Activated CD4-positive, alpha-beta T cell treated with anti-CD3 and anti-CD28 coated beads for 48 hours (primary cell): ENCODE measurements at regions not wholly inside any gene's neighbourhood (a gene's known extent, or its start where the extent isn't known, plus 50 kb on each side); places are given as distances from the start of the nearest gene placed in this dataset.
"Not testable (repeated sequence)": the region's sequence is repeated elsewhere in the genome, so short reads cannot be mapped to it uniquely, and the experiment has no call there.

Experiments used
- DNase-seq: peaks from one replicate; pipeline ENCODE4 v3.0.0-alpha.2; 2020

- DNase-seq: no peak
Observed at GRCh38 chr6:92479831-92480230, 939.5 kb downstream of the EPHA7 start.

- no peak for DNase-seq
Observed at GRCh38 chr6:92473056-92473455, 946.3 kb downstream of the EPHA7 start.

- no peak for DNase-seq
Observed at GRCh38 chr6:92469186-92469828, 950.1 kb downstream of the EPHA7 start.

- DNase-seq: no peak
Observed at GRCh38 chr6:92468066-92468465, 951.3 kb downstream of the EPHA7 start.

GRCh38 chr6:92460133-92460532 lies 959.2 kb downstream of the EPHA7 start:
- DNase-seq: no peak

- no peak for DNase-seq
Observed at GRCh38 chr6:92459606-92460005, 959.8 kb downstream of the EPHA7 start.

- no peak for DNase-seq
Observed at GRCh38 chr6:92446052-92446451, 973.3 kb downstream of the EPHA7 start.

GRCh38 chr6:92433911-92434310 lies 985.4 kb downstream of the EPHA7 start:
- DNase-seq: no peak

- no peak for DNase-seq
Observed at GRCh38 chr6:92431502-92431901, 987.9 kb downstream of the EPHA7 start.

- no peak for DNase-seq
Observed at GRCh38 chr6:92428448-92428847, 990.9 kb downstream of the EPHA7 start.

GRCh38 chr6:92427453-92427852 lies 991.9 kb downstream of the EPHA7 start:
- DNase-seq: no peak

- no peak for DNase-seq
Observed at GRCh38 chr6:92415656-92416055, 1003.7 kb downstream of the EPHA7 start.

- DNase-seq: no peak
Observed at GRCh38 chr6:92408350-92408749, 1011.0 kb downstream of the EPHA7 start.

GRCh38 chr6:92404281-92404680 lies 1015.1 kb downstream of the EPHA7 start:
- no peak for DNase-seq

- no peak for DNase-seq
Observed at GRCh38 chr6:92399911-92400310, 1019.4 kb downstream of the EPHA7 start.

GRCh38 chr6:92388706-92389105 lies 1030.7 kb downstream of the EPHA7 start:
- not testable (repeated sequence) for DNase-seq

GRCh38 chr6:92380803-92381601 lies 1038.4 kb downstream of the EPHA7 start:
- DNase-seq: no peak

- no peak for DNase-seq
Observed at GRCh38 chr6:92377137-92377536, 1042.2 kb downstream of the EPHA7 start.

GRCh38 chr6:92376691-92377090 lies 1042.7 kb downstream of the EPHA7 start:
- DNase-seq: no peak

GRCh38 chr6:92371211-92372208 lies 1047.8 kb downstream of the EPHA7 start:
- DNase-seq: no peak

GRCh38 chr6:92369309-92369708 lies 1050.0 kb downstream of the EPHA7 start:
- DNase-seq: no peak

GRCh38 chr6:92364948-92365541 lies 1054.3 kb downstream of the EPHA7 start:
- no peak for DNase-seq

GRCh38 chr6:92363111-92363510 lies 1056.2 kb downstream of the EPHA7 start:
- no peak for DNase-seq
